ENCODE measurements at regions not wholly inside any gene's neighbourhood (a gene's known extent, or its start where the extent isn't known, plus 50 kb on each side); places are given as distances from the start of the nearest gene placed in this dataset.

DNA sequence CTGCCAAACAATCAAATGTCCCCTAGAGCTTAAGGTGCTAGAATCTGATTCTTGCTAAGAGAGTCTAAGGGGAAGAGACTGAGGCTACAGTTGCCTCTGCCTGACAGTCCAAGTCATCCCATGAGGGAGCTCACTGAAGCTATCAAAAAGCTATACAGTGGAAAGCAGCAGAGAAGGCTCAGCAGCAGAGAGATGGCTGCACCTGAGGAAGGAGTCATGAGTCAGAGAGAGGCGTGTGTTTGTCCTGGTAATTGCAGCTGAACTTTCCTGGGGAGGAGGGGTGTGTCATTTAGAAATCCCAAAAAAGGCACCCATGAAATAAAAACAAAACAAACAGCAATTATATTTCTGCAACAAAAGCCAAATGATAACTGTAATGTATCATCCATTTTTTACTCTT, 305.2 kb upstream of the UBE2E3 start:
- TF ChIP-seq, protein P1, sequence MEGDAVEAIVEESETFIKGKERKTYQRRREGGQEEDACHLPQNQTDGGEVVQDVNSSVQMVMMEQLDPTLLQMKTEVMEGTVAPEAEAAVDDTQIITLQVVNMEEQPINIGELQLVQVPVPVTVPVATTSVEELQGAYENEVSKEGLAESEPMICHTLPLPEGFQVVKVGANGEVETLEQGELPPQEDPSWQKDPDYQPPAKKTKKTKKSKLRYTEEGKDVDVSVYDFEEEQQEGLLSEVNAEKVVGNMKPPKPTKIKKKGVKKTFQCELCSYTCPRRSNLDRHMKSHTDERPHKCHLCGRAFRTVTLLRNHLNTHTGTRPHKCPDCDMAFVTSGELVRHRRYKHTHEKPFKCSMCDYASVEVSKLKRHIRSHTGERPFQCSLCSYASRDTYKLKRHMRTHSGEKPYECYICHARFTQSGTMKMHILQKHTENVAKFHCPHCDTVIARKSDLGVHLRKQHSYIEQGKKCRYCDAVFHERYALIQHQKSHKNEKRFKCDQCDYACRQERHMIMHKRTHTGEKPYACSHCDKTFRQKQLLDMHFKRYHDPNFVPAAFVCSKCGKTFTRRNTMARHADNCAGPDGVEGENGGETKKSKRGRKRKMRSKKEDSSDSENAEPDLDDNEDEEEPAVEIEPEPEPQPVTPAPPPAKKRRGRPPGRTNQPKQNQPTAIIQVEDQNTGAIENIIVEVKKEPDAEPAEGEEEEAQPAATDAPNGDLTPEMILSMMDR (IDR thresholded peaks at IDR 0.05): no peak
- TF ChIP-seq POLR2A (IDR thresholded peaks at IDR 0.05): no peak

Measured in right lobe of liver (tissue), 4 donors.